ENCODE measurements at regions not wholly inside any gene's neighbourhood (a gene's known extent, or its start where the extent isn't known, plus 50 kb on each side); places are given as distances from the start of the nearest gene placed in this dataset.

DNA sequence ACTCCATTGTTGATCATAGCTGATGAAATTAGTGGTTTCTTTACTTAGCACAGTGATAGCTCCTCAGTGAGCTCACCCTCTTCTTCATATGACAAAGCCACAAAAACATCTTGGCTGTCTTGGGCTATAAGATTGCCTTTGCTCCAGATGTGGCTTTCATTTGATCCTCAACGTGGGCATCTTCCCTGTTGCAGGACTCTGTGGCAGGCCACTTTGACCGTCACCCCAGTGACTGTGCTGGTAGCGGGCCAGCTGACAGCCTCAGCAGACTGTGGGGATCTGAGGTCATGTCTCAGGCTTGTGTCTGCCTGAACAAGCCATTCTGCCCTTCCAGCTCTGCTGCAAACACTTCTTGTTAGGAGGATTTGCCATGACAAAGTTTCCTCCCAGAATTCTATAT, 422.2 kb downstream of the NR2F1-AS1 start:
- DNase-seq: no peak

- no peak for DNase-seq
These were observed 424.5 kb downstream of the NR2F1-AS1 start for GRCh38 chr5:93156566-93156965.

GRCh38 chr5:93154535-93154934, 426.5 kb downstream of the NR2F1-AS1 start:
- no peak for DNase-seq

DNA sequence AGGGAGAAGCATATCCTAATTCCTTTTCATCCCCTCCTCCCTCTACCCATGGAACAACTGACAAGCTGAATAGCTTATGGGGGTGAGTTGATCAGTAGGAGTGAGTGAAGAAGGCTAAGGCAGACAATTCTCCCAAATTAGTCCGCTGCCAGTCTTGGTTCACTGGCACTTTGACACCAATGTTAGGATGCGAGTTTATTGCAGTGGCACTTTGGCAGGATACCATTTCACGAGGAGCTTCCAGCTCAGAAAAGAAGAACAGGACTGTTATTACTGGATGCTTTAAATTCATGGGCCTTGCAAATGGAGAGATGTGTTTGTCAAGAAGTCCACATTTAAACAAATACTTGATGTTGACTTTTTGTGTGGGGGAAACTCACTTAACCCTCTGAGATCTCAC, 427.6 kb downstream of the NR2F1-AS1 start:
- DNase-seq: no peak

DNA sequence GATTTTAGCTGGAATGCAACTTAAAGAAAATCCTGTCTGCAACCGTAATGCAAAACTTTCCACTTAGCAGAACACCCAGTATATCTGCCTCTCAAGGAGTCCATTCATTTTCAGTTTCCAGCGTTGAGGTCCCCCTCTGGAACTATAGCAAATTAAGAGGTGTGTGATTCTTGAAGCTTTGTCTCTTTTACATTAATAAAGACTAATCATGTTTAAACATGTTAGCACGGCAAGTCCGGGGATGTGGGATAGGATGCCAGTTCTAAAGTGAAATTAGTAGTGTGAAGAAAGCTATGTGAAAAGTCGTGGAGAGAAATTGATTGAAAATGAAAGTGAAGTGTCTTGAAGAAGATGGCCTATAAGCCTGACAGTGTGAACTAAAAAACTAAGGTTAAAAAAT, 429.1 kb downstream of the NR2F1-AS1 start:
- no peak for DNase-seq

DNA sequence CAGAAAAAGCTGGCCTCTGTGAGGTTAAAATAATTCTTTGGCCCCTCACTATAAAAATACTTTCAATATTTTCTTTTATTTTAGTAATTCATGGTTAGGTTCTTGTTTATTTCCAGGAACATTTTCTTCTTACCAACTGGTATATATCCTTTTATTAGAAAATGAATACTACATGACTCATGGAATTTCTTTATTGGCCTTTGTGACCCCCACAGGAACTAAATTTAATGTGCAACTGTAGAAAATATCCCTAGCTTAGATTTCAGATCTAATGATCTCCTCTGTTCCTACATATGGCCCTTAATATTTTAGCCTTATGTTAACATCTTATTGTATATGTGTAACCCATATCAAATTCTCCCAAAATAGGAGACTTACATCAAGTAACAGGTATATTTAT, 429.9 kb downstream of the NR2F1-AS1 start:
- no peak for DNase-seq

GRCh38 chr5:93150311-93151012, 430.6 kb downstream of the NR2F1-AS1 start:
- no peak for DNase-seq

DNA sequence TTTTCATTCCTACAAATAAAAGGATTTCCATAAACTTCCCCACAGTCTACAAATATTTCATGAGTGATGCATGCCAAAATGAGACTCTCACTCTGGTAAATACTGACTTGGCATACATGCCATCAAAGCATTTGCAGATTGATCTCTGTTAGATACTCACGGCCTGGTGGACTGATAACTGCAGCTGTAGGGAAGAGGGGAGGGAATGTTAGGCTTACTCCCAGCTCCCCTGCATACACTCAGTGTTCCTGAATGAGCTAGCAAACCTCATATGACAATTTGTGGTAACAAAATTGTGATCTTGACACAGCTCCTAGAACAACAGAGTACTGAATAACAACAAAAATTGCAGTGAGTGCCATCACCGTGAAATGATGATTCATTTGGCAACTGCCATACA, 435.3 kb downstream of the NR2F1-AS1 start:
- no peak for DNase-seq

GRCh38 chr5:93145019-93145418, 436.0 kb downstream of the NR2F1-AS1 start:
- DNase-seq: no peak

GRCh38 chr5:93141969-93142368, 439.1 kb downstream of the NR2F1-AS1 start:
- no peak for DNase-seq

GRCh38 chr5:93130624-93131490, 450.2 kb downstream of the NR2F1-AS1 start:
- no peak for DNase-seq

DNA sequence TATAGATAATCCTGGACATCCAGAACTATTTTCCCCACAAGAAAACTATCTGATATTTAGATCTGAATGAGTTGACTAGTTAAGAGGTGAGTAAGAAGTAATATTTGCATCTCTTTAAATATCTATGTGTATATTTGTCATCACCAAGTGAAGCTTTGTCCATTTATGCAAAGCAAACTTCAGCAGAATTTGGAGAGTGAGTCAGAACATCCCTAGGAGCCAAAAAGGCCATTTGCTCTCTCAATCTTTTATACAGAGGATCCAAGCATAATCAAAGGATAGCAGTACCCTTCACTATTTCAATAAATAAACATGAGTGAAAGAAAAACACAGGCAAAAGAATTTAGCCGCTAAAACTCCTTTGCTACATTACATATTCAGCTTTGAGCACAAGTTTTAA, 454.4 kb downstream of the NR2F1-AS1 start:
- DNase-seq: no peak

GRCh38 chr5:93123127-93123526, 457.9 kb downstream of the NR2F1-AS1 start:
- no peak for DNase-seq

DNA sequence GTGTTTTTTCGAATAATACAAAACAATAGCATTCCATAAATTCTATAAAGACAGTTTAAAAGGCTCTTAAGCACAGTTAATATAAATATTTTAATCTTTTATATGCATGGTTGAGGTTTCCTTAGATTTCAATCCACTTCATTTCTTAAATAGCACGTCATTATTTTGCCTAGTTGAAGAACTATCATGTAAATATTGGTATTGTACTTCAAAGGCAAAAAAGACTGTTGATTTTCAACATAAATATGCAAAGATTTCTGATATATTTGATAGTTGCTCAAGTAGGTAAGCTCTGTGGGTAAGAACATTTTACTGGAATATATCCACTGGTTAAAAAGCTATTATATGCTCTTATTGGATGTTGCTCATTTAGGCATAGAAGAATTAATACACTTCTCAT, 458.6 kb downstream of the NR2F1-AS1 start:
- DNase-seq: no peak

DNA sequence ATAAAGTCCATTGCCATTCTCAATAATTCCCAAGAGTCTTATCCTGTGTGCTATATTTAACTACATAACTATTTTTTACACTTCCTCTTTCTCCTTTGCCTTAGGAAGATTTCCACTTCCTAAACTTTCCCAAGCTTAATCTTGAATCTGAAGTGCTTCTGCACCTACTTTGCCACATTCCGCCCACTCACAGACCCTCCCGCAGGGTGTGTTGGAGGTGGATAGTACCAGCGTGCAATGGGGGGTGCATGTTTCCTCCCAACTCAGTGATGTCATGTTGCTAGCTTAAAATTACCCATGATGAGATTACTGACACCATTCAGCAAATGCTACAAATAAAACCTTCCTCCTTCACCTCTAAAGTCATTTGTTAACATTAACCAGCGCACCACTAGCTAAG, 460.2 kb downstream of the NR2F1-AS1 start:
- no peak for DNase-seq

GRCh38 chr5:93120051-93120450, 461.0 kb downstream of the NR2F1-AS1 start:
- no peak for DNase-seq

- DNase-seq: no peak
These were observed 463.1 kb downstream of the NR2F1-AS1 start for GRCh38 chr5:93117751-93118531.

DNA sequence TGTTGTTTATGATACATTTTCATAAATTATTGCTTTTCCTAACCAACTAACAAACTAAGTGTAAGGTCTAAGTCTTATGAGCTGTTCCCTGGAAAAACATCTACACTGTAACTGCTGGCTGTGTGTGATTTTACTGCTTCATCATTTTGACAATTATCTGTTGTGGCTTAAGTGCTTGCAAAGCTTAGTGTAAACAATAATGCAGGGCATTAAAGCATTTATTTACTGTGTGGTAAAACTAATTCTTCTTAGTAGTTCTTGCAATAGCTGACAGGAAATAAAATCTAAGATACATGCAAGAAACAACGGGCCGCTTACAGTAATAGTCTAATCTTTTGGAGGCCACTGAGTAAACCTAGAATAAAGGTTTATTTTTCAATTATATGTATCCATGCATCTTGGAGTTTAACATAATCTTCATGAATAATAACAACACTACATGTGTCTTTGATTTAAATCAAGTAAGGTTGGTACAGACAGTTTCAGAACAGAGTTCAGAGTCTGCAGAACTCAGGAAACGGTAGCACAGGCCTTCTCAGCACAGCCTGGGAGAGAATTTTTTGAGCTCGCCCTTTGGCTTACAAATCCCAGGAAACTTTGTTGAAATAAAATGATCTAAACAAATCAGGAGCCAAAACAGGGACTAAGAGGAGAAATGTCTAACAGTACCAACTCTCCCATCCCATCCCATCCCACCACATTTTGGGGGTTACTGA, 473.1 kb downstream of the NR2F1-AS1 start:
- no peak for DNase-seq

- no peak for DNase-seq
These were observed 473.9 kb downstream of the NR2F1-AS1 start for GRCh38 chr5:93107141-93107540.

GRCh38 chr5:93101661-93102060, 479.4 kb downstream of the NR2F1-AS1 start:
- no peak for DNase-seq

DNA sequence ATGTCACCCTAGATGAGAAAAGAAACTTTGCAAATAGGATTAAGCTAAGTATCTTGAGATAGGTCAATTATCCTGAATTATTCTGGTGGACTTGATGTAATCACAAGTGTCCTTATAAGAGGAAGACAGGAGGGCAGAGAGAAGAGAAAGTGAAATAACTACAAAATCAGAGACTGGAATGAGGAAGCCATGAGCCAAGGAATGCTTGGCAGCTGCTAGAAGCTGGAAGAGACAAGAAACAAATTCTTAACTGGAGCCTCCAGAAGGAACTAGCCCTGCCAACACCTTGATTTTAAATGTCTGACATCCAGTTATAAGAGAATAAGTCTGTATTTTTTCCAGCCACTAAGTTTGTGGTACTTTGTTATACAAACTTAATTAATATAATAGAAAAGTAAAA, 480.0 kb downstream of the NR2F1-AS1 start:
- no peak for DNase-seq

DNA sequence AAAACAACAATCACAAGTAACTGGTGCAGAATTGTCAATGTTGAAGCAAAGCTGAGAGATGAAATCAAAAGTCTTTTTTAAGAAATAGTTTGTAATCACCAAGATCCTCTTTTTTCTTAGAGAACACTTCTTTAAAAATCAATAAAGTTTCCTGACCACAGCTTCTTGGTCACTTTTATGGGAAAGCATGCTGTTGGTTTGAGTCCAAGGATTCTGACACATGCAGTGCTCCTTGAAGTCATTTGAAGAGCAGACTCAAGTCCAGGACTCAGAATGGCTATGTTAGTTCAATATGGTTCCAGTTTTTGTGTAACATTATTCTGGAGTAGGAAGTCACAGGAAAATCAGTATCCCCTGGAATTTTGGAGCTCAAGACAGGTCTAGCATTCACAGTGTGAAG, 480.6 kb downstream of the NR2F1-AS1 start:
- no peak for DNase-seq

GRCh38 chr5:93099902-93100347, 481.1 kb downstream of the NR2F1-AS1 start:
- DNase-seq: no peak
